Stomach (tissue), 8 donors: ENCODE measurements at regions not wholly inside any gene's neighbourhood (a gene's known extent, or its start where the extent isn't known, plus 50 kb on each side); places are given as distances from the start of the nearest gene placed in this dataset.
"Not testable (repeated sequence)": the region's sequence is repeated elsewhere in the genome, so short reads cannot be mapped to it uniquely, and the experiment has no call there.

Experiments
- DNase-seq, 2 donors: peaks; one replicate each; pipeline versions ENCODE4 v3.0.0 to v3.0.0-alpha.2; 2013 to 2019
- H3K27ac ChIP-seq, 5 donors: fragments of 200-600 bp in 4 of 5; sonication (generic) in 4 of 5; one replicate each; pipeline ENCODE4 v1.5.1; 2013 to 2019; ENCODE audit warnings: mild to moderate bottlenecking in 1 of 5, moderate library complexity in 1 of 5
- H3K27me3 ChIP-seq, 3 donors: fragments of 200-600 bp; sonication (generic); one replicate each; pipeline ENCODE4 v1.5.1; 2017 to 2019; ENCODE audit warnings: mixed run types in 1 of 3
- H3K36me3 ChIP-seq, 4 donors: fragments of 200-600 bp; sonication (generic); 1 replicate in 3 of 4; 2 replicates in 1 of 4; pipeline ENCODE4 v1.5.1; 2016 to 2019
- H3K4me1 ChIP-seq, 4 donors: fragments of 200-600 bp; sonication (generic); one replicate each; pipeline ENCODE4 v1.5.1; 2016 to 2019
- H3K4me3 ChIP-seq, 4 donors: fragments of 200-600 bp; sonication (generic) in 3 of 4; one replicate each; pipeline ENCODE4 v1.5.1; 2016 to 2019; ENCODE audit warnings: mild to moderate bottlenecking in 1 of 4
- H3K9me3 ChIP-seq, 4 donors: fragments of 200-600 bp; sonication (generic); one replicate each; pipeline ENCODE4 v1.5.1; 2016 to 2019
- EP300 ChIP-seq: sonication (generic); formaldehyde crosslinking; IDR thresholded peaks from one replicate; pipeline ENCODE4 v1.6.1; 2017; ENCODE audit warnings: antibody characterized with exemption
- POLR2A ChIP-seq, 4 donors: fragments of 450-650 bp; IDR thresholded peaks; one replicate each; pipeline ENCODE4 v1.6.1; 2016; ENCODE audit warnings: antibody characterized with exemption in 4 of 4, control low read depth in 2 of 4, mild to moderate bottlenecking in 1 of 4, moderate library complexity in 1 of 4
- POLR2AphosphoS5 ChIP-seq, 3 donors: sonication (generic); formaldehyde crosslinking; IDR thresholded peaks; one replicate each; pipeline ENCODE4 v1.6.1; 2016; ENCODE audit warnings: antibody characterized with exemption in 3 of 3
- WGBS, 5 donors: extraction: QIAGEN DNeasy Blood & Tissue Kit in 3 of 5; methylation state at CpG; one replicate each; pipeline versions ENCODE4 v1.1.5 to v1.1.7; 2013 to 2018; 5-methylcytosine and 5-hydroxymethylcytosine counted together
- intact Hi-C: fragments of 100-400 bp; cut with DNase I; formaldehyde crosslinking; loops from one replicate; pipeline ENCODE4 v1.15.1; 2023; ENCODE audit warnings: low total_unique reads
- TF ChIP-seq, protein P1 (sequence below), 7 experiments: fragments of 450-650 bp in 4 of 7; fragments of 200-600 bp in 3 of 7; sonication (generic) in 3 of 7; IDR thresholded peaks; one replicate each; pipeline ENCODE4 v1.5.1; 2016 to 2019; ENCODE audit warnings: antibody characterized with exemption in 7 of 7, control low read depth in 2 of 7, mild to moderate bottlenecking in 1 of 7
- donor health status: healthy with polysubstance abuse.
- donor health status: Bipolar disorder and iron deficiency.
- donor health status: healthy.

DNA sequence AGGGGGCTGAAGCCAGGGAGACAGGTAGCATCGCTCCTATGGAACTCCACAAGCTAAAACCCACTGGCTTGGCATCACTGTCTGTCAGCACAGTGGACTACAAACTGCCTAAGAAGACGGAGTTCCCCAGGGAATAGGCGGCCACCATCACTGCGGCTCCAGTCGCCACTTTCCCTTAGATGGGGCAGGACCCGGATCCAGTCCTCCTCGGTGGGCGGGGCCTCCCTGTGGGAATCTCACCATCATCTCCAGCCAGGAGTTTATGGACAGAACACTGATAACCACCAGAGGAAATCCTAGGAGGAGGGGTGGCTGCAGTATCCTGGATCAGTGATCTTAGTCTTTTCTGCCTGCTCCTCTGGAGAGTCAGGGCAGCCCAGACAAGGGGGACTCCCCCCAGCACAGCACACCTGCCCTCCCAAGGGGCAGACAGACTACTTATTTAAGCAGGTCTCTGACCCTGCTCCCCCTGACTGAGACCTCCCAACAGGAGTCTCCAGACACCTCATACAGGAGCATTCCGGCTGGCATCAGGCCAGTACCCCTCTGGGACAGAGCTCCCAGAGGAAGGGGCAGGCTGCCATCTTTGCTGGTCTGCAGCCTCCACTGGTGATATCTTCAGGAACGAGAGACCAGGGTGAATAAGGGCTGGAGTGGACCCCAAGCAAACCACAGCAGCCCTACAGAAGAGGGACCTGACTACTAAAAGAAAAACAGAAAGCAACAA lies 435.6 kb upstream of the RASGRP1 start:
- H3K27me3 ChIP-seq = no peaks in the 10 kb centered on the region
- no peaks in the 10 kb centered on the region for H3K4me1 ChIP-seq
- no peak for DNase-seq
- peaks cover 0 to 3% (median 0%) of the 10 kb centered on the region in 4 donors for H3K9me3 ChIP-seq
- intact Hi-C loops = no loop called here
- WGBS, 5 donors = 88 to 97% (median 93%) methylated on average over 10 of the region's 10 CpGs
- H3K4me3 ChIP-seq = no peak overlapping the region
- H3K36me3 ChIP-seq = no peaks in the 10 kb centered on the region
- no peak overlapping the region for H3K27ac ChIP-seq
- TF ChIP-seq POLR2AphosphoS5 (IDR thresholded peaks at IDR 0.05) = no peak
- TF ChIP-seq, protein P1, sequence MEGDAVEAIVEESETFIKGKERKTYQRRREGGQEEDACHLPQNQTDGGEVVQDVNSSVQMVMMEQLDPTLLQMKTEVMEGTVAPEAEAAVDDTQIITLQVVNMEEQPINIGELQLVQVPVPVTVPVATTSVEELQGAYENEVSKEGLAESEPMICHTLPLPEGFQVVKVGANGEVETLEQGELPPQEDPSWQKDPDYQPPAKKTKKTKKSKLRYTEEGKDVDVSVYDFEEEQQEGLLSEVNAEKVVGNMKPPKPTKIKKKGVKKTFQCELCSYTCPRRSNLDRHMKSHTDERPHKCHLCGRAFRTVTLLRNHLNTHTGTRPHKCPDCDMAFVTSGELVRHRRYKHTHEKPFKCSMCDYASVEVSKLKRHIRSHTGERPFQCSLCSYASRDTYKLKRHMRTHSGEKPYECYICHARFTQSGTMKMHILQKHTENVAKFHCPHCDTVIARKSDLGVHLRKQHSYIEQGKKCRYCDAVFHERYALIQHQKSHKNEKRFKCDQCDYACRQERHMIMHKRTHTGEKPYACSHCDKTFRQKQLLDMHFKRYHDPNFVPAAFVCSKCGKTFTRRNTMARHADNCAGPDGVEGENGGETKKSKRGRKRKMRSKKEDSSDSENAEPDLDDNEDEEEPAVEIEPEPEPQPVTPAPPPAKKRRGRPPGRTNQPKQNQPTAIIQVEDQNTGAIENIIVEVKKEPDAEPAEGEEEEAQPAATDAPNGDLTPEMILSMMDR (IDR thresholded peaks at IDR 0.05) = no peak
- no peak for TF ChIP-seq POLR2A (IDR thresholded peaks at IDR 0.05)
- no peak for TF ChIP-seq EP300

DNA sequence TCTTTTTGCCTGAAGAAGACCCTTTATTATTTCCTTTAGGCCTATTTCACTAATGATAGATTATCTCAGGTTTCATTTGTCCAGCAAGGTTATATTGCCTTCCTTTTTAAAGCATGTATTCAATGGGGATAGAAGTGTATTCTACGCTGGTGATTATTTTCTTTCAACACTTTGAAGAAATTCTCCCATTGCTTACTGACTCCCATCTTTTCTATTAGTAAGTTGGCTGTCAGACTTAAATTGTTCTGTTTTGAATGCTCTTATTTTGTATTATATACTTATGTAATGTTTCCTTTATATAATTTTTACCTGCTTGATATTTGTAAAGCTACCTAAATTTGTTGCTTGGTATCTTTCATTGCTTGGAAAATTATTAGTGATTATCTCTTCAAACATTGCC lies 445.1 kb upstream of the RASGRP1 start:
- 92 to 95% (median 93%) methylated on average over 1 of the region's 1 CpG for WGBS, 5 donors
- intact Hi-C loops = no loop called here

DNA sequence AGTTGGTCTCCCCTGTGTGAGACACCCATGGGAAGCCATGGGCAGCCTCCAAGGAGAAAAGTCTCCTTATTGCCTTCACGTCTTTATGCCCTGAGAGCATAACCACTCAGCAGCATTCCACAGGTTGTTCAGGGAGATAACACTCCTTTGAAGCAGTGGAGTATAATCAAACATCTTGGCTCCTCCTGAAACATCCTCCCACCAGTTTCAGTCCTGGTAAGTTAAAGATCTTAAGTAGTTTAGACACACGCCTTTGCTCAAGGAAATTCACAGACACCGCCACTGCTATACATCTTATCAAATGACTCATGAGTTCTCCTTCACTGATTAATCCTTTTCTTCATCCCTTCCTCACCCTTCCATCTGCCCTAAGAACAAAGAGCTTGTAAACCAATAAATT lies 446.5 kb upstream of the RASGRP1 start:
- 77 to 89% (median 83%) methylated on average over 3 of the region's 3 CpGs for WGBS, 5 donors
- H3K27ac ChIP-seq, intact Hi-C loops, H3K4me1 ChIP-seq, H3K27me3 ChIP-seq, DNase-seq, H3K4me3 ChIP-seq, H3K36me3 ChIP-seq: not testable (repeated sequence)
- peaks cover 0 to 28% (median 18%) of the 10 kb centered on the region in 4 donors for H3K9me3 ChIP-seq

More for the DNA sequence above, 445.1 kb upstream of the RASGRP1 start:
- Histone ChIP-seq H3K9me3 (peaks cover 0 to 28% (median 18%) of the 10 kb centered on the region in 4 donors), H3K4me3 (no peak overlapping the region), H3K27ac (no peak overlapping the region), H3K27me3 (no peaks in the 10 kb centered on the region), H3K36me3 (no peaks in the 10 kb centered on the region), H3K4me1 (no peaks in the 10 kb centered on the region)
- no peak for DNase-seq
- no peak for TF ChIP-seq POLR2AphosphoS5 (IDR thresholded peaks at IDR 0.05)
- TF ChIP-seq EP300 = no peak
- TF ChIP-seq, protein P1 (IDR thresholded peaks at IDR 0.05) = no peak
- TF ChIP-seq POLR2A (IDR thresholded peaks at IDR 0.05) = no peak

DNA sequence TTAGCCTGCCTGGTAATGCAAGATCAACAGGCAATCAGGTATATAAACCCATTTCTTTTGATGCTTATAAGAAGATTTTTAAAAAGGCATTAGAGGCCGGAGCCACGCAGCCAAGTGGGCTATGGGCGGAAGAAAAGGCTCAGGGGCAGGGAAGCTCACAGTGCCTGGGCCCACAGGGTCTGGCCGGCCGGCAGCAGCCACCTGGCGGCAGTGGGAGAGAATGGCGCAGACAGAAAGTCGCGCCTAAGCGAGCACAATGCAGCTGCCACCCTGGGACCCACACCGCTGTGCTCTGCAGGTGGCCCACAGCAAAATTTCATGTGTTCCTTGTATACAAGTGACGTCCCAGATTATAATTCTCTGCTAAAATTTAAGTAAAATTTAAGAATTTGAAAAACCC lies 448.6 kb upstream of the RASGRP1 start:
- intact Hi-C loops = no loop called here
- no peaks in the 10 kb centered on the region for H3K36me3 ChIP-seq
- WGBS, 5 donors = 76 to 83% (median 79%) methylated on average over 12 of the region's 12 CpGs
- TF ChIP-seq EP300 (no peak), POLR2A (IDR thresholded peaks at IDR 0.05) (no peak), POLR2AphosphoS5 (IDR thresholded peaks at IDR 0.05) (no peak)
- TF ChIP-seq, protein P1 (IDR thresholded peaks at IDR 0.05) = no peak
- H3K4me3 ChIP-seq = no peak overlapping the region
- no peaks in the 10 kb centered on the region for H3K27me3 ChIP-seq
- no peak overlapping the region for H3K27ac ChIP-seq
- no peaks in the 10 kb centered on the region for H3K4me1 ChIP-seq
- H3K9me3 ChIP-seq = peaks cover 0 to 28% (median 18%) of the 10 kb centered on the region in 4 donors
- no peak for DNase-seq

DNA sequence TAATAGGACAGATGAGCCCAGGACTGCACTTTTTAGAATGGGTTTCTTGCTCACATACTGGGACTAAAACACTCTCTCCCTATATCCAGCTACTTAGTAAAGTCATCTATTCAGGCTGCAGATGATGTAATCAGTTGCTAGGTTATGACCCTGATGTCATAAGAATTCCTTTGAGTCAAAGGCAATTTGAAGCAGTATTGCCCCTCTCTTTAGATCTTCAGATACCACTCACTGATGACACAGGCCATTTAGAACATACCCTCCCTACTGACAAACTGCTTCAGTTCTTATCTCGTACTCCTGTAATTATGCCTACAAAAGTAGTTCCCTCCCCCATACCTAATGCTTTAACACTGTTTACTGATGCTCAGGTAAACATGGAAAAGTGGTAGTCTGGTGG lies 450.1 kb upstream of the RASGRP1 start:
- 3 to 45% (median 33%) methylated on average over 1 of the region's 1 CpG for WGBS, 5 donors
- no peak for DNase-seq
- Histone ChIP-seq H3K27ac (no peak overlapping the region), H3K36me3 (no peaks in the 10 kb centered on the region), H3K4me3 (no peak overlapping the region), H3K4me1 (no peaks in the 10 kb centered on the region), H3K9me3 (peaks cover 0 to 21% (median 11%) of the 10 kb centered on the region in 4 donors), H3K27me3 (no peaks in the 10 kb centered on the region)
- TF ChIP-seq, protein P1 (IDR thresholded peaks at IDR 0.05) = no peak
- TF ChIP-seq POLR2A (IDR thresholded peaks at IDR 0.05) = no peak
- TF ChIP-seq POLR2AphosphoS5 (IDR thresholded peaks at IDR 0.05) = no peak
- no peak for TF ChIP-seq EP300
- intact Hi-C loops = no loop called here
